Keratinocyte (primary cell): ENCODE measurements at regions not wholly inside any gene's neighbourhood (a gene's known extent, or its start where the extent isn't known, plus 50 kb on each side); places are given as distances from the start of the nearest gene placed in this dataset.

ENCODE experiments used
- CTCF ChIP-seq, 3 experiments: IDR thresholded peaks in 1 of 3; conservative IDR thresholded peaks in 1 of 3; optimal IDR thresholded peaks in 1 of 3; 2 replicates in 2 of 3; 3 replicates in 1 of 3; pipeline versions ENCODE3 to v1.5.1; 2011; ENCODE audit warnings: low read length in 3 of 3, mild to moderate bottlenecking in 3 of 3, moderate library complexity in 2 of 3, control low read depth in 1 of 3, inconsistent platforms in 1 of 3; ENCODE audit not compliant: insufficient read depth in 2 of 3; ENCODE audit errors: extremely low read depth in 1 of 3
- EZH2 ChIP-seq: IDR thresholded peaks from one replicate; pipeline ENCODE4 v1.6.1; 2012; ENCODE audit warnings: inconsistent platforms, mild to moderate bottlenecking, low read length, moderate library complexity

- no peak for TF ChIP-seq CTCF (optimal IDR thresholded peaks at IDR 0.05 in 1 of 3, IDR thresholded peaks at IDR 0.05 in 1 of 3, conservative IDR thresholded peaks at IDR 0.05 in 1 of 3; ENCODE audit: extremely low read depth in 1 of 3, insufficient read depth in 2 of 3, low read length in 3 of 3)
- TF ChIP-seq EZH2: no peak
Measured at GRCh38 chr20:55160037-55160436, 684.6 kb downstream of the DOK5 start.
